ENCODE measurements at regions not wholly inside any gene's neighbourhood (a gene's known extent, or its start where the extent isn't known, plus 50 kb on each side); places are given as distances from the start of the nearest gene placed in this dataset.

DNA sequence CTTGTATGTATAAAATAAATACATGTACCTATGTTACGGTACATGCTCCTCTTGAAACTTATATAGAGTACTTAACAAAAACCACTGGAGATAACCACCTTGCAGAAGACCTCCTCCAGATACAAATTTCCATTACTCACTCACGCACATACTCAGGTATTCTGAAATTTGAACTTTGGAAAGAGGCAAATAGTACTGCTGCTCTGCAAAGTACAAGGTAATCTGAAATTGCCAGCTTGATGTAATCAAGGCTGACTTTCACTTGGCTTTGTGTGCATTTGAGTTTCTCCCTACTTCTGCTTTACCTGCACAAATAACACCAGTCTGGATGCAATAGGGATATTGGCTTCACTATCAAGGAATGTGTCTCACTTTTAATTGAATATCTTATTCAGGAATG lies 123.6 kb downstream of the FOXA2 start:
- H3K36me3 ChIP-seq, result no peaks in the 10 kb centered on the region
- 97 to 100% methylated on average over 2 of the region's 2 CpGs for WGBS, 2 donors
- no peak for TF ChIP-seq POLR2A (IDR thresholded peaks at IDR 0.05)
- TF ChIP-seq, protein P1, sequence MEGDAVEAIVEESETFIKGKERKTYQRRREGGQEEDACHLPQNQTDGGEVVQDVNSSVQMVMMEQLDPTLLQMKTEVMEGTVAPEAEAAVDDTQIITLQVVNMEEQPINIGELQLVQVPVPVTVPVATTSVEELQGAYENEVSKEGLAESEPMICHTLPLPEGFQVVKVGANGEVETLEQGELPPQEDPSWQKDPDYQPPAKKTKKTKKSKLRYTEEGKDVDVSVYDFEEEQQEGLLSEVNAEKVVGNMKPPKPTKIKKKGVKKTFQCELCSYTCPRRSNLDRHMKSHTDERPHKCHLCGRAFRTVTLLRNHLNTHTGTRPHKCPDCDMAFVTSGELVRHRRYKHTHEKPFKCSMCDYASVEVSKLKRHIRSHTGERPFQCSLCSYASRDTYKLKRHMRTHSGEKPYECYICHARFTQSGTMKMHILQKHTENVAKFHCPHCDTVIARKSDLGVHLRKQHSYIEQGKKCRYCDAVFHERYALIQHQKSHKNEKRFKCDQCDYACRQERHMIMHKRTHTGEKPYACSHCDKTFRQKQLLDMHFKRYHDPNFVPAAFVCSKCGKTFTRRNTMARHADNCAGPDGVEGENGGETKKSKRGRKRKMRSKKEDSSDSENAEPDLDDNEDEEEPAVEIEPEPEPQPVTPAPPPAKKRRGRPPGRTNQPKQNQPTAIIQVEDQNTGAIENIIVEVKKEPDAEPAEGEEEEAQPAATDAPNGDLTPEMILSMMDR (IDR thresholded peaks at IDR 0.05), result no peak
- DNase-seq, result no peak
- intact Hi-C loops (cut with DNase I), result no loop called here
- no peak overlapping the region for H3K4me3 ChIP-seq
- H3K4me1 ChIP-seq, result peaks cover 0 to 9% (median 0%) of the 10 kb centered on the region in 3 donors
- no peak overlapping the region for H3K27ac ChIP-seq
- H3K27me3 ChIP-seq, result peaks cover 0 to 48% (median 0%) of the 10 kb centered on the region in 4 donors
- H3K9me3 ChIP-seq, result no peaks in the 10 kb centered on the region

DNA sequence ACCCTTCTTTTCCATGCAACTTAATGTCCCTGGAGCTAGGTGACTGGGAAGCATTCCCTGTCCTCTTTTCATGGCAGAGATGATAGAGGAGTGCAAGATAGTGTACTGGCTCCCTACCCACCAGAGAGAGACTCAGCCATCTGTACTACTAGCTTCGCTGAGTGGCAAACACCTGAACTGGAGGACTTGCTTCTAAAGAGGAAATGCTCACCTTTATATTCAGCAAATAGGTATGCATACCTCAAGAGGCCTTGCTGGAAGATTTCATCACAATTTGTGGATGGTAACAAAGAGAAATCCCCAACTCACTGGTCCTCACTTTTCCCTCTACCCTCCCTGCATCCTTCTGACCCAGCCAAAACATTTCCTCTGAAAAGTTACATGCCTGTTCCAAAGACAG lies 124.1 kb downstream of the FOXA2 start:
- no peaks in the 10 kb centered on the region for H3K9me3 ChIP-seq
- WGBS, 2 donors, result 83 to 91% methylated on average over 1 of the region's 1 CpG
- peaks cover 0 to 9% (median 0%) of the 10 kb centered on the region in 3 donors for H3K4me1 ChIP-seq
- H3K27ac ChIP-seq, result no peak overlapping the region
- intact Hi-C loops (cut with DNase I), result no loop called here
- H3K27me3 ChIP-seq, result peaks cover 0 to 47% (median 0%) of the 10 kb centered on the region in 4 donors
- DNase-seq, result no peak
- H3K4me3 ChIP-seq, result no peak overlapping the region
- no peaks in the 10 kb centered on the region for H3K36me3 ChIP-seq
- TF ChIP-seq, protein P1 (IDR thresholded peaks at IDR 0.05), result no peak
- no peak for TF ChIP-seq POLR2A (IDR thresholded peaks at IDR 0.05)

DNA sequence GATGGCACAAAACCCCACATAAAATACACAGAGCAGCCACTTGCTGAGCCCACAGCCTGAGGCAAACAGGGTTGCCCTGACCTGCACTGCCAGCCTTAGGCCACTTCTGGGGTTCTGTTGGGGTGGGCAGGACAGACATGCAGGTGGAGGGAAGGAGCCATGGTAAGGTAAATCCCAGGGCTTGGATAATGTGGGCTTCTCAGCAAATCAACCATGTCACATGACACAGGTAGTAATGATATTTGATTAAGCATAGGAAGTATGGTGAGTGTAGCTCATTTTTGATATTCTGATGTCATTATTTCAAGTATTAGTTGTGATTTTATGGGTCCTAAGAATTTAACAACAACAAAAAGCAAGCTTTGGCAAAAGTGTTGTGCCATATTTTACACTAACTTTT lies 124.6 kb downstream of the FOXA2 start:
- H3K9me3 ChIP-seq, result no peaks in the 10 kb centered on the region
- intact Hi-C loops (cut with DNase I), result no loop called here

DNA sequence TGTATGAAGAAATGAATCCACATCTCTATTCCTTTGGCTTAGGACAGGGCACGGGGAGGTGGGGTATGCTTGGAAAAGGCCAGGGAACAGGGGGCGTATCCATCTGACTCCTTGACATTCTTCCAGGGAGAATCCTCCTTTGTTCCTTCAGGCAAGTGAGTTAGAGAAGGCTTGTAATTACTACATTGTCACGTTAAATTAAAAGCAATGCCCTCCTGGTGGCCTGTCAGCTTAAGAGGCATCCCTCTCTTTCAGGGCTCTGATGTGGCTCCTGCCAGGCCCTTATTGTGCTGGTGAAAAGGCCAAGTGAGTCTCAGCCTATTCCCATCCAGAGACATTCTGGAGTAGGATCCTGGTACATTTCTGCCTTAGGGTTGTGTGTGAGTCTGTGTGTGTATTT lies 128.3 kb downstream of the FOXA2 start:
- H3K27ac ChIP-seq, result no peak overlapping the region
- H3K36me3 ChIP-seq, result no peaks in the 10 kb centered on the region
- H3K27me3 ChIP-seq, result peaks cover 0 to 60% (median 0%) of the 10 kb centered on the region in 4 donors
- H3K4me3 ChIP-seq, result no peak overlapping the region
- H3K4me1 ChIP-seq, result no peaks in the 10 kb centered on the region
- no peak for DNase-seq
- no peaks in the 10 kb centered on the region for H3K9me3 ChIP-seq
- TF ChIP-seq POLR2A (IDR thresholded peaks at IDR 0.05), result no peak
- TF ChIP-seq, protein P1 (IDR thresholded peaks at IDR 0.05), result no peak
- 65 to 72% methylated on average over 3 of the region's 3 CpGs for WGBS, 2 donors
- intact Hi-C loops (cut with DNase I), result no loop called here

More for the DNA sequence above, 124.6 kb downstream of the FOXA2 start:
- Histone ChIP-seq H3K36me3 (no peaks in the 10 kb centered on the region), H3K27ac (no peak overlapping the region), H3K27me3 (peaks cover 0 to 47% (median 0%) of the 10 kb centered on the region in 4 donors), H3K4me1 (peaks cover 0 to 9% (median 0%) of the 10 kb centered on the region in 3 donors), H3K4me3 (no peak overlapping the region)
- DNase-seq, result no peak
- no peak for TF ChIP-seq POLR2A (IDR thresholded peaks at IDR 0.05)
- TF ChIP-seq, protein P1 (IDR thresholded peaks at IDR 0.05), result no peak

DNA sequence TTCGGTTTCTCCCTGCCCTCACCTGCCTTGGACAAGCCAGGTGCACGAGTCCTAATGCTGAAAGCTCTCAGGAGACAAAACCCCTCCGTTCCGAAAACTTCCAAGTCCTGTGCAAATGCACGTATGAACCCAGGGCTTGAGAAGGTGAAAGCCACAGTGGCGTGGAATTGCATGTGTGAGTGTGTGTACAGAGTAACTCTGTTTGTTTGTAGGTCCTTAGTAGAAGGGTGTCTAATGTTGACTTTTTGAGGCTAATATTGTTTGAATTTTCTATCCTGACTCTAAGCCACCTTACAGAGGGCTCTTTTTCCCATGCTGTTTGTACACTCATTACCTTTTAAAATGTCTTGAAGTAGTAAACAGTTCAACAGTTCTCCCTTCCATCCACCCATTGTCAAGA lies 129.1 kb downstream of the FOXA2 start:
- H3K27me3 ChIP-seq, result peaks cover 0 to 65% (median 0%) of the 10 kb centered on the region in 4 donors
- TF ChIP-seq, protein P1 (IDR thresholded peaks at IDR 0.05), result no peak
- TF ChIP-seq POLR2A (IDR thresholded peaks at IDR 0.05), result no peak
- peaks cover 0 to 3% (median 0%) of the 10 kb centered on the region in 3 donors for H3K4me1 ChIP-seq
- DNase-seq, result no peak
- WGBS, 2 donors, result 72 to 87% methylated on average over 6 of the region's 6 CpGs
- H3K4me3 ChIP-seq, result no peak overlapping the region
- H3K36me3 ChIP-seq, result no peaks in the 10 kb centered on the region
- intact Hi-C loops (cut with DNase I), result no loop called here
- no peaks in the 10 kb centered on the region for H3K9me3 ChIP-seq
- no peak overlapping the region for H3K27ac ChIP-seq
